ENCODE measurements at regions not wholly inside any gene's neighbourhood (a gene's known extent, or its start where the extent isn't known, plus 50 kb on each side); places are given as distances from the start of the nearest gene placed in this dataset.

- no peaks in the 10 kb centered on the region for H3K79me2 ChIP-seq
- TF ChIP-seq CTCF (IDR thresholded peaks at IDR 0.05; ENCODE audit: poor library complexity) (no peak), EZH2phosphoT487 (IDR thresholded peaks at IDR 0.05; ENCODE audit: low read depth, severe bottlenecking, unreplicated experiment) (no peak), EZH2 (IDR thresholded peaks at IDR 0.05; ENCODE audit: borderline replicate concordance) (no peak)
Observed at GRCh38 chr6:133165235-133165634, 75.9 kb upstream of the EYA4 start.

GRCh38 chr6:133166766-133167165, 74.4 kb upstream of the EYA4 start:
- DNase-seq (ENCODE audit: low spot score), result no peak
- Histone ChIP-seq H3K4me3 (no peak overlapping the region), H3K9me2 (replicated peaks; ENCODE audit: insufficient read depth) (no peaks in the 10 kb centered on the region), H3K79me2 (no peaks in the 10 kb centered on the region), H3K4me2 (no peak overlapping the region), H3K36me3 (replicated peaks; ENCODE audit: insufficient read depth, low read depth) (no peaks in the 10 kb centered on the region), H3K9me3 (ENCODE audit: low read depth) (no peaks in the 10 kb centered on the region), H3K27ac (no peak overlapping the region), H2AFZ (no peak overlapping the region), H4K20me1 (ENCODE audit: insufficient read depth, poor library complexity, severe bottlenecking) (no peaks in the 10 kb centered on the region), H3K27me3 (no peaks in the 10 kb centered on the region), H3K4me1 (ENCODE audit: insufficient read depth) (no peaks in the 10 kb centered on the region)
- no peak for TF ChIP-seq CTCF (IDR thresholded peaks at IDR 0.05; ENCODE audit: poor library complexity)
- no peak for TF ChIP-seq EZH2 (IDR thresholded peaks at IDR 0.05; ENCODE audit: borderline replicate concordance)
- no peak for TF ChIP-seq EZH2phosphoT487 (IDR thresholded peaks at IDR 0.05; ENCODE audit: low read depth, severe bottlenecking, unreplicated experiment)
- 83% methylated on average over 4 of the region's 4 CpGs for WGBS (ENCODE audit: low lambda C conversion rate, missing lambda C conversion rate)

More at GRCh38 chr6:133165235-133165634, 75.9 kb upstream of the EYA4 start:
- Histone ChIP-seq H4K20me1 (ENCODE audit: insufficient read depth, poor library complexity, severe bottlenecking) (no peaks in the 10 kb centered on the region), H3K9me3 (ENCODE audit: low read depth) (no peaks in the 10 kb centered on the region), H3K4me1 (ENCODE audit: insufficient read depth) (no peaks in the 10 kb centered on the region), H3K4me3 (no peak overlapping the region), H3K9me2 (replicated peaks; ENCODE audit: insufficient read depth) (no peaks in the 10 kb centered on the region), H3K36me3 (replicated peaks; ENCODE audit: insufficient read depth, low read depth) (no peaks in the 10 kb centered on the region), H2AFZ (no peak overlapping the region), H3K27me3 (no peaks in the 10 kb centered on the region), H3K4me2 (no peak overlapping the region), H3K27ac (no peak overlapping the region)
- DNase-seq (ENCODE audit: low spot score), result no peak

DNA sequence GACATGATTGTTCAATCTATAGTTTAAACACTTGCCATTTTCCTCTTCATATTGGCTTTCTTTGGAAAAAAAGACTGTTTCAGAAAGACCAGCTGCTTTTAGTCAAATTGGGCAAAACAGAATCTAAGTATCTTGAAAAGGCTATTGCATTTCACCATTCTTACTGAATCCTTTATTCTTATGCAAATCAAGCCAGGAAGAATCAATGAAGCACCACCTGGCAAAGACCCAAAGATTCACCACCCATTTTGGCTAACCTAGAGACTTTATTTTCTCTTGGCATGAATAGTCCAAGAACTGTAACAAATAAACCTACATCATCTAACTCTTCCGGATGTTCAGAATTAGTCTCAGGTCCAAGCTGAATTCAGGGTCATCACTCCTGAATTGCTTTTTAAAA, 71.3 kb upstream of the EYA4 start:
- H3K79me2 ChIP-seq, result no peaks in the 10 kb centered on the region
- H3K4me1 ChIP-seq (ENCODE audit: insufficient read depth), result no peaks in the 10 kb centered on the region
- H3K4me2 ChIP-seq, result no peak overlapping the region
- no peaks in the 10 kb centered on the region for H3K27me3 ChIP-seq
- H3K4me3 ChIP-seq, result no peak overlapping the region
- H4K20me1 ChIP-seq (ENCODE audit: insufficient read depth, poor library complexity, severe bottlenecking), result no peaks in the 10 kb centered on the region
- no peaks in the 10 kb centered on the region for H3K36me3 ChIP-seq (replicated peaks; ENCODE audit: insufficient read depth, low read depth)
- H3K27ac ChIP-seq, result no peak overlapping the region
- no peaks in the 10 kb centered on the region for H3K9me3 ChIP-seq (ENCODE audit: low read depth)
- H2AFZ ChIP-seq, result no peak overlapping the region
- DNase-seq (ENCODE audit: low spot score), result no peak
- WGBS (ENCODE audit: low lambda C conversion rate, missing lambda C conversion rate), result 90% methylated on average over 1 of the region's 1 CpG
- no peak for TF ChIP-seq EZH2 (IDR thresholded peaks at IDR 0.05; ENCODE audit: borderline replicate concordance)
- TF ChIP-seq CTCF (IDR thresholded peaks at IDR 0.05; ENCODE audit: poor library complexity), result no peak
- no peak for TF ChIP-seq EZH2phosphoT487 (IDR thresholded peaks at IDR 0.05; ENCODE audit: low read depth, severe bottlenecking, unreplicated experiment)
- H3K9me2 ChIP-seq (replicated peaks; ENCODE audit: insufficient read depth), result no peaks in the 10 kb centered on the region

- H2AFZ ChIP-seq, result no peak overlapping the region
- H3K79me2 ChIP-seq, result no peaks in the 10 kb centered on the region
- H3K4me3 ChIP-seq, result no peak overlapping the region
- no peak overlapping the region for H3K27ac ChIP-seq
- H3K4me1 ChIP-seq (ENCODE audit: insufficient read depth), result no peaks in the 10 kb centered on the region
- H3K27me3 ChIP-seq, result no peaks in the 10 kb centered on the region
- H3K9me2 ChIP-seq (replicated peaks; ENCODE audit: insufficient read depth), result no peaks in the 10 kb centered on the region
- H4K20me1 ChIP-seq (ENCODE audit: insufficient read depth, poor library complexity, severe bottlenecking), result no peaks in the 10 kb centered on the region
- TF ChIP-seq CTCF (IDR thresholded peaks at IDR 0.05; ENCODE audit: poor library complexity), result no peak
- TF ChIP-seq EZH2 (IDR thresholded peaks at IDR 0.05; ENCODE audit: borderline replicate concordance), result no peak
- TF ChIP-seq EZH2phosphoT487 (IDR thresholded peaks at IDR 0.05; ENCODE audit: low read depth, severe bottlenecking, unreplicated experiment), result no peak
- H3K36me3 ChIP-seq (replicated peaks; ENCODE audit: insufficient read depth, low read depth), result no peaks in the 10 kb centered on the region
- no peak for DNase-seq (ENCODE audit: low spot score)
- H3K4me2 ChIP-seq, result no peak overlapping the region
- no peaks in the 10 kb centered on the region for H3K9me3 ChIP-seq (ENCODE audit: low read depth)
Observed at GRCh38 chr6:133170602-133171001, 70.6 kb upstream of the EYA4 start.
